SK-N-SH treated with all-trans-retinoic acid at 6 μM for 48 hours (cell line): ENCODE measurements at regions not wholly inside any gene's neighbourhood (a gene's known extent, or its start where the extent isn't known, plus 50 kb on each side); places are given as distances from the start of the nearest gene placed in this dataset.

ENCODE experiments used
- ATAC-seq: fragments of 200-7000 bp; cut with Tn5 transposase; 3 replicates; pipeline ENCODE4 v1.9.1; 2020; ENCODE audit warnings: mild to moderate bottlenecking, moderate library complexity
- ARNTL ChIP-seq: fragments of 450-650 bp; formaldehyde crosslinking; IDR thresholded peaks from 2 replicates; pipeline ENCODE4 v1.5.0; 2020; ENCODE audit warnings: low read depth, mild to moderate bottlenecking, moderate library complexity, borderline replicate concordance
- BACH2 ChIP-seq: fragments of 250-450 bp; sonication (Bioruptor Pico); IDR thresholded peaks from 2 replicates; pipeline ENCODE4 v1.9.0; 2021; ENCODE audit warnings: mild to moderate bottlenecking, borderline replicate concordance
- CSDC2 ChIP-seq: fragments of 250-450 bp; sonication (Bioruptor Pico); IDR thresholded peaks from 2 replicates; pipeline ENCODE4 v1.5.0; 2020; ENCODE audit warnings: mild to moderate bottlenecking, moderate library complexity
- CSRNP3 ChIP-seq: fragments of 250-450 bp; sonication (Bioruptor Pico); IDR thresholded peaks from 2 replicates; pipeline ENCODE4 v1.5.1; 2021; ENCODE audit warnings: mild to moderate bottlenecking, moderate library complexity
- ESRRG ChIP-seq: fragments of 250-450 bp; sonication (Bioruptor Pico); IDR thresholded peaks from 2 replicates; pipeline ENCODE4 v1.6.1; 2021; ENCODE audit warnings: mild to moderate bottlenecking
- GLIS3 ChIP-seq: fragments of 250-450 bp; sonication (Bioruptor Pico); IDR thresholded peaks from 2 replicates; pipeline ENCODE4 v1.5.0; 2020; ENCODE audit warnings: mild to moderate bottlenecking, moderate library complexity
- ISL1 ChIP-seq: fragments of 250-450 bp; sonication (Bioruptor Pico); IDR thresholded peaks from 2 replicates; pipeline ENCODE4 v2.1.2; 2022; ENCODE audit warnings: mild to moderate bottlenecking, moderate library complexity
- OSR1 ChIP-seq: fragments of 250-450 bp; sonication (Bioruptor Pico); IDR thresholded peaks from 2 replicates; pipeline ENCODE4 v1.8.0; 2022; ENCODE audit warnings: moderate library complexity, mild to moderate bottlenecking, inconsistent platforms
- POU6F1 ChIP-seq: fragments of 250-450 bp; sonication (Bioruptor Pico); IDR thresholded peaks from 2 replicates; pipeline ENCODE4 v1.8.0; 2021; ENCODE audit warnings: low read depth, mild to moderate bottlenecking, moderate library complexity, borderline replicate concordance
- RARB ChIP-seq: fragments of 250-450 bp; sonication (Bioruptor Pico); IDR thresholded peaks from 2 replicates; pipeline ENCODE4 v1.8.0; 2021; ENCODE audit warnings: mild to moderate bottlenecking, moderate library complexity
- SNAI2 ChIP-seq: fragments of 250-450 bp; sonication (Bioruptor Pico); IDR thresholded peaks from 2 replicates; pipeline ENCODE4 v1.5.0; 2020; ENCODE audit warnings: mild to moderate bottlenecking, moderate library complexity
- TOX ChIP-seq: fragments of 250-450 bp; sonication (Bioruptor Pico); IDR thresholded peaks from 2 replicates; pipeline ENCODE4 v1.8.0; 2021; ENCODE audit warnings: mild to moderate bottlenecking, moderate library complexity, borderline replicate concordance
- ZC3H10 ChIP-seq: fragments of 250-450 bp; sonication (Bioruptor Pico); IDR thresholded peaks from 2 replicates; pipeline ENCODE4 v1.5.1; 2021; ENCODE audit warnings: mild to moderate bottlenecking, moderate library complexity
- ZFP3 ChIP-seq: fragments of 250-450 bp; sonication (Bioruptor Pico); IDR thresholded peaks from 2 replicates; pipeline ENCODE4 v1.5.0; 2020; ENCODE audit warnings: mild to moderate bottlenecking, moderate library complexity
- ZNF565 ChIP-seq: fragments of 450-650 bp; formaldehyde crosslinking; conservative IDR thresholded peaks from 2 replicates; pipeline ENCODE4 v1.5.0; 2020; ENCODE audit warnings: low read depth, mild to moderate bottlenecking, moderate library complexity
- ZNF8 ChIP-seq: fragments of 450-650 bp; formaldehyde crosslinking; IDR thresholded peaks from 2 replicates; pipeline ENCODE4 v1.5.0; 2020; ENCODE audit warnings: mild to moderate bottlenecking, moderate library complexity
- TF ChIP-seq, protein P1 (sequence below): fragments of 250-450 bp; sonication (Bioruptor Pico); IDR thresholded peaks from 2 replicates; pipeline ENCODE4 v1.5.1; 2020; ENCODE audit warnings: low read depth, mild to moderate bottlenecking, moderate library complexity
- TF ChIP-seq, protein P2 (sequence below): fragments of 250-450 bp; sonication (Bioruptor Pico); IDR thresholded peaks from 2 replicates; pipeline ENCODE4 v1.8.0; 2020; ENCODE audit warnings: mild to moderate bottlenecking, moderate library complexity, borderline replicate concordance

- TF ChIP-seq ISL1 (CRISPR knock-in tag) (no peak), GLIS3 (CRISPR knock-in tag) (no peak)
These were observed 329.9 kb upstream of the ISX start (continued) for GRCh38 chr22:34736081-34736480.

DNA sequence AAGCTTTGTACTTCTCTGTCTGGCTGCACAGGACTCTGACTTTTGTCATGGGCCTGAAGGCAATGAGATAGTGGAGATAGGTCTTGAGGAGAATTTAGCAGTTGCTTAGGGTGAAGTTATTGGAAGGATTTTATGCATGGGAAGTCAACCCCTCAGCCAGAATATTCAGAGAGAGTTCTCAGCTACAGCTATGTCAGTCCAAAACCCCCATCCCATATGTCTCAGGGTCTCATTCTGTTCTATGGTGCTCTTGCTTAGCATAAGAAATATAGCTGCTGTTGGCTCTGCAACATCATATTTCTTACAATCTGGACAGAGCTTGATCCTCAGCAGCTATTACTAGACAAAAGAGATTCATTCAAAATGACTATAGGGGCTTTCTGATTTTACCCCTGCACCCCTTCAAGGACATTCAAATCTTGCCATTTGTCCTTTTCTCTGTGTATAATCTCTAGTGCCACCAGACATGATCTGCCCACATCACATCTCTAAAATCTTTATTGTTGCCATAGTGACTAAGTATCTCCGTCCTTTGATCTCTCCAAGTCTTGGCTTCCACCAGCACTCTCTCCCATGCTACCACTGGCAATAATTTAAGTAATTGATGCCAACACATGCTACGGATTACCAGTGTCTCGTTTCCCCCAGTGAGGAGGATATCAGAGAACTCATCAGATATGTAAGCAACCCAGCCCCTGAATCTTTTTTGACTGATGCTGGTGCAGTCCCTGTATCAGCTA is 327.1 kb upstream of the ISX start:
- ATAC-seq, result no peak
- no peak for TF ChIP-seq TOX
- TF ChIP-seq RARB, result no peak
- no peak for TF ChIP-seq ZNF565 (CRISPR knock-in tag)
- TF ChIP-seq SNAI2, result no peak
- no peak for TF ChIP-seq ZC3H10 (CRISPR knock-in tag)
- TF ChIP-seq ZFP3, result no peak
- TF ChIP-seq POU6F1, result no peak
- TF ChIP-seq BACH2 (CRISPR knock-in tag), result no peak
- no peak for TF ChIP-seq CSRNP3 (CRISPR knock-in tag)
- TF ChIP-seq ESRRG (CRISPR knock-in tag), result no peak
- no peak for TF ChIP-seq ARNTL (CRISPR knock-in tag)
- no peak for TF ChIP-seq ZNF8
- no peak for TF ChIP-seq CSDC2
- TF ChIP-seq, all 23 proteins: peak for 0

- TF ChIP-seq SNAI2, result no peak
- TF ChIP-seq, protein P1, sequence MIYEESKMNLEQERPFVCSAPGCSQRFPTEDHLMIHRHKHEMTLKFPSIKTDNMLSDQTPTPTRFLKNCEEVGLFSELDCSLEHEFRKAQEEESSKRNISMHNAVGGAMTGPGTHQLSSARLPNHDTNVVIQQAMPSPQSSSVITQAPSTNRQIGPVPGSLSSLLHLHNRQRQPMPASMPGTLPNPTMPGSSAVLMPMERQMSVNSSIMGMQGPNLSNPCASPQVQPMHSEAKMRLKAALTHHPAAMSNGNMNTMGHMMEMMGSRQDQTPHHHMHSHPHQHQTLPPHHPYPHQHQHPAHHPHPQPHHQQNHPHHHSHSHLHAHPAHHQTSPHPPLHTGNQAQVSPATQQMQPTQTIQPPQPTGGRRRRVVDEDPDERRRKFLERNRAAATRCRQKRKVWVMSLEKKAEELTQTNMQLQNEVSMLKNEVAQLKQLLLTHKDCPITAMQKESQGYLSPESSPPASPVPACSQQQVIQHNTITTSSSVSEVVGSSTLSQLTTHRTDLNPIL (CRISPR knock-in tag), result no peak
- TF ChIP-seq CSRNP3 (CRISPR knock-in tag), result no peak
- TF ChIP-seq BACH2 (CRISPR knock-in tag), result no peak
- TF ChIP-seq ESRRG (CRISPR knock-in tag), result no peak
- TF ChIP-seq ZNF8, result no peak
- TF ChIP-seq, protein P2, sequence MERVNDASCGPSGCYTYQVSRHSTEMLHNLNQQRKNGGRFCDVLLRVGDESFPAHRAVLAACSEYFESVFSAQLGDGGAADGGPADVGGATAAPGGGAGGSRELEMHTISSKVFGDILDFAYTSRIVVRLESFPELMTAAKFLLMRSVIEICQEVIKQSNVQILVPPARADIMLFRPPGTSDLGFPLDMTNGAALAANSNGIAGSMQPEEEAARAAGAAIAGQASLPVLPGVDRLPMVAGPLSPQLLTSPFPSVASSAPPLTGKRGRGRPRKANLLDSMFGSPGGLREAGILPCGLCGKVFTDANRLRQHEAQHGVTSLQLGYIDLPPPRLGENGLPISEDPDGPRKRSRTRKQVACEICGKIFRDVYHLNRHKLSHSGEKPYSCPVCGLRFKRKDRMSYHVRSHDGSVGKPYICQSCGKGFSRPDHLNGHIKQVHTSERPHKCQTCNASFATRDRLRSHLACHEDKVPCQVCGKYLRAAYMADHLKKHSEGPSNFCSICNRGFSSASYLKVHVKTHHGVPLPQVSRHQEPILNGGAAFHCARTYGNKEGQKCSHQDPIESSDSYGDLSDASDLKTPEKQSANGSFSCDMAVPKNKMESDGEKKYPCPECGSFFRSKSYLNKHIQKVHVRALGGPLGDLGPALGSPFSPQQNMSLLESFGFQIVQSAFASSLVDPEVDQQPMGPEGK (CRISPR knock-in tag), result no peak
- TF ChIP-seq ZNF565 (CRISPR knock-in tag), result no peak
- TF ChIP-seq CSDC2, result no peak
- TF ChIP-seq OSR1, result no peak
- TF ChIP-seq POU6F1, result no peak
- no peak for TF ChIP-seq ZC3H10 (CRISPR knock-in tag)
- no peak for TF ChIP-seq GLIS3 (CRISPR knock-in tag)
- no peak for TF ChIP-seq ISL1 (CRISPR knock-in tag)
- TF ChIP-seq, all 23 proteins: peak for 0
These were observed 322.7 kb upstream of the ISX start for GRCh38 chr22:34743110-34743751.

More at GRCh38 chr22:34743110-34743751, 322.7 kb upstream of the ISX start:
- no peak for ATAC-seq
